ENCODE measurements at regions not wholly inside any gene's neighbourhood (a gene's known extent, or its start where the extent isn't known, plus 50 kb on each side); places are given as distances from the start of the nearest gene placed in this dataset.
"Not testable (repeated sequence)": the region's sequence is repeated elsewhere in the genome, so short reads cannot be mapped to it uniquely, and the experiment has no call there.

GRCh38 chr7:409339-410281 is 110.0 kb downstream of the PDGFA start:
- peaks cover 22% of the 10 kb centered on the region for H3K27me3 ChIP-seq (ENCODE audit: low read depth)
- no peaks in the 10 kb centered on the region for H3K36me3 ChIP-seq
- DNase-seq (peak; percentile 36), ATAC-seq (peak in 1 of 2 donors; percentile 14)
- TF ChIP-seq CTCF (IDR thresholded peaks at IDR 0.05), result no peak
- H3K27ac ChIP-seq, result no peak overlapping the region
- H3K9me3 ChIP-seq, result no peaks in the 10 kb centered on the region
- H3K4me3 ChIP-seq, result no peak overlapping the region
- intact Hi-C loops (cut with DNase I), result no loop called here
- no peaks in the 10 kb centered on the region for H3K4me1 ChIP-seq

DNA sequence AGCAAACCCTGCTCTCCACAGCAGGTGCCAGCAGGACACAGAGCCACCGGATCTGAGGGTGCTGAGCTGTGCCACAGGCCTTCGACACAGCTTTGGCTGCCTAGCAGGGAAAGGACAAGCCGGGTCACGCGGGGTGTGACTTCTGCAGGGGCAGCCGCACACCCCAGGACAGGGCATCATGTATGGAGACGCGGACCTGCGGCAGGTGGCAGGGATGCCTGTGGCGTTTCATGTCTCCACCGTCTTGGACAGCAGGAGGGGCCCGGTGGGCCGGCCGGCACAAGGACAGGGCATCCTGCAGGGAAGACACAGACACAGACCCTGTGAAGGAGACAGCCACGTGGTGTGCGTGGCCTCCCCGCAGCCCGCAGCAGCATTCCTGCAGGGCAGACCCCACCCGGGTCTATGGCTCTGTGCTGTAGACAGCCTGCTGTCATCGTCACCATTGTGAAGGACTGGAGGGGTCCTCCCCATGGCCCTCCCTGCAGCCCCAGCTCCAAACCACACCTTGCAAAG is 109.2 kb downstream of the PDGFA start:
- no peak for TF ChIP-seq CTCF (IDR thresholded peaks at IDR 0.05)
- Histone ChIP-seq H3K9me3 (no peaks in the 10 kb centered on the region), H3K36me3 (no peaks in the 10 kb centered on the region), H3K27me3 (ENCODE audit: low read depth) (peaks cover 20% of the 10 kb centered on the region), H3K4me1 (no peaks in the 10 kb centered on the region), H3K4me3 (no peak overlapping the region), H3K27ac (no peak overlapping the region)
- ATAC-seq (peak in 1 of 2 donors; percentile 11), DNase-seq (peak; percentile 41)
- intact Hi-C loops (cut with DNase I), result no loop called here

- ATAC-seq; DNase-seq; intact Hi-C loops (cut with DNase I); H3K4me3 ChIP-seq; H3K4me1 ChIP-seq; H3K36me3 ChIP-seq; H3K9me3 ChIP-seq; H3K27ac ChIP-seq: not testable (repeated sequence)
- peaks cover 18% of the 10 kb centered on the region for H3K27me3 ChIP-seq (ENCODE audit: low read depth)
Observed at GRCh38 chr7:411116-411515, 108.5 kb downstream of the PDGFA start.

DNA sequence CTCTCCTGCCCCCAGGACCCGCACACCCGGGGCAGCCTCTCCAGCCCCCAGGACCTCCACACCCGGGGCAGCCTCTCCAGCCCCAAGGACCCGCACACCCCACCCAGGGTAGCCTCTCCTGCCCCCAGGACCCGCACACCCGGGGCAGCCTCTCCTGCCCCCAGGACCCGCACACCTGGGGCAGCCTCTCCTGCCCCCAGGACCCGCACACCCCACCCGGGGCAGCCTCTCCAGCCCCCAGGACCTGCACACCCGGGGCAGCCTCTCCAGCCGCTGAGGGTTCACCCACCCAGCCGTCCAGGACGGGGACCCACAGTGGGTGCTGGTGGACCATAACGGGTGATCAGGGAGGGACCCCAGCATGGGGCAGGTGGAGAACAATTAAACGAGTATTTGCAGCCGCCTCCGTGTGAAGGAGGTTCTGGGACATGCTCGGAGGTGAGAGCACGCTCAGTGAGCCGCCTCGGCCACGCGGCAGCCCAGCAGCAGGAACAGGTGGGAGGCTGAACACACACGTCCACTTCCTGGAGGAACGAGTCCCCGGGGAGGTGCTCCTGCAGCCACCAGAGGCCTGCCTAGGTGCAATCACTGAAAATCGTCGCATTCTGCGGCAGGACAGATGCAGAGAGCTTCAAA is 107.9 kb downstream of the PDGFA start:
- ATAC-seq (no peak), DNase-seq (peak; percentile 28)
- no peaks in the 10 kb centered on the region for H3K36me3 ChIP-seq
- no peak overlapping the region for H3K4me3 ChIP-seq
- no peak for TF ChIP-seq CTCF (IDR thresholded peaks at IDR 0.05)
- H3K27me3 ChIP-seq (ENCODE audit: low read depth), result peaks cover 18% of the 10 kb centered on the region
- H3K4me1 ChIP-seq, result no peaks in the 10 kb centered on the region
- intact Hi-C loops (cut with DNase I), result no loop called here
- no peak overlapping the region for H3K27ac ChIP-seq
- H3K9me3 ChIP-seq, result no peaks in the 10 kb centered on the region

- no peak for TF ChIP-seq CTCF (IDR thresholded peaks at IDR 0.05)
- no peaks in the 10 kb centered on the region for H3K4me1 ChIP-seq
- H3K36me3 ChIP-seq, result no peaks in the 10 kb centered on the region
- H3K9me3 ChIP-seq, result peaks cover 1% of the 10 kb centered on the region
- peaks cover 18% of the 10 kb centered on the region for H3K27me3 ChIP-seq (ENCODE audit: low read depth)
- DNase-seq, result peak; percentile 38
- H3K27ac ChIP-seq, result no peak overlapping the region
- intact Hi-C loops (cut with DNase I), result no loop called here
- no peak overlapping the region for H3K4me3 ChIP-seq
- ATAC-seq, result peak; percentile 25 to 27
Observed at GRCh38 chr7:412313-412710, 107.3 kb downstream of the PDGFA start.

All from lower lobe of right lung (tissue), 2 donors.